ENCODE measurements at regions not wholly inside any gene's neighbourhood (a gene's known extent, or its start where the extent isn't known, plus 50 kb on each side); places are given as distances from the start of the nearest gene placed in this dataset.

DNA sequence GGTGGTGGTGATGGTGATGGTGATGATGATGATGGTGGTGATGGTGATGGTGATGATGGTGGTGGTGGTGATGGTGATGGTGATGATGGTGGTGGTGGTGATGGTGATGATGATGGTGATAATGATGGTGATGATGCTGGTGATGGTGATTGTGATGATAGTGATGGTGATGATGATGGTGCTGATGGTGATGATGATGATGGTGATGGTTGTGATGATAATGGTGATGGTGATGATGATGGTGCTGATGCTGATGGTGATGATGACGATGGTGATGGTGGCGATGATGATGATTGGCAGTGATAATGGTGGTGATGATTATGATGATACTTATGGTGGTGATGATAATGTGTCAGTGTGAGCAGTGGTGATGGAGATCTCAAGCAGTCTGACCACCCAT lies 90.8 kb upstream of the FOXF1 start:
- TF ChIP-seq, protein P1, sequence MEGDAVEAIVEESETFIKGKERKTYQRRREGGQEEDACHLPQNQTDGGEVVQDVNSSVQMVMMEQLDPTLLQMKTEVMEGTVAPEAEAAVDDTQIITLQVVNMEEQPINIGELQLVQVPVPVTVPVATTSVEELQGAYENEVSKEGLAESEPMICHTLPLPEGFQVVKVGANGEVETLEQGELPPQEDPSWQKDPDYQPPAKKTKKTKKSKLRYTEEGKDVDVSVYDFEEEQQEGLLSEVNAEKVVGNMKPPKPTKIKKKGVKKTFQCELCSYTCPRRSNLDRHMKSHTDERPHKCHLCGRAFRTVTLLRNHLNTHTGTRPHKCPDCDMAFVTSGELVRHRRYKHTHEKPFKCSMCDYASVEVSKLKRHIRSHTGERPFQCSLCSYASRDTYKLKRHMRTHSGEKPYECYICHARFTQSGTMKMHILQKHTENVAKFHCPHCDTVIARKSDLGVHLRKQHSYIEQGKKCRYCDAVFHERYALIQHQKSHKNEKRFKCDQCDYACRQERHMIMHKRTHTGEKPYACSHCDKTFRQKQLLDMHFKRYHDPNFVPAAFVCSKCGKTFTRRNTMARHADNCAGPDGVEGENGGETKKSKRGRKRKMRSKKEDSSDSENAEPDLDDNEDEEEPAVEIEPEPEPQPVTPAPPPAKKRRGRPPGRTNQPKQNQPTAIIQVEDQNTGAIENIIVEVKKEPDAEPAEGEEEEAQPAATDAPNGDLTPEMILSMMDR (IDR thresholded peaks at IDR 0.05), result no peak
- TF ChIP-seq POLR2A (IDR thresholded peaks at IDR 0.05), result no peak
- Histone ChIP-seq H3K4me1 (no peaks in the 10 kb centered on the region), H3K9me3 (no peaks in the 10 kb centered on the region), H3K27ac (no peak overlapping the region), H3K36me3 (ENCODE audit: low read depth, missing control alignments) (no peaks in the 10 kb centered on the region), H3K27me3 (no peaks in the 10 kb centered on the region), H3K4me3 (no peak overlapping the region)
- WGBS, 2 donors, result 91 to 94% methylated on average over 2 of the region's 2 CpGs
- intact Hi-C loops (cut with DNase I; ENCODE audit: low total_unique reads), result no loop called here
- no peak for DNase-seq

DNA sequence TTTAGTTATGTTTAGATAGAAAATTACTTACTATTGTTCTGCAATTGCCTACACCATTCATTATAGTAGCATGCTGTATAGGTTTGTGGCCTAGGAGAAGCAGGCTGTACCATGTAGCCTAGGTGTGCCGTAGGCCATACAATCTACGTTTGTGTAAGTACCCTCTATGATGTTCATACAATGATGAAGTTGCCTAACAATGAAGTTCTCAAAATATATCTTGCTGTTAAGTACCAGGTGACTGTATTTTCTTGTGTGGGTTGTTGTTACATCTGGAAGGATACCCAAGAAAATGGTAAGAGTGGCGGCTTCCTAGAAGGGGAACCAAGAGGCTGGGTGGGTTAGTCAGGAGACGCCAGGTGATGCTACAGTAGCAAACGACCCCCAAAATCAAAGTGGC lies 88.3 kb upstream of the FOXF1 start:
- WGBS, 2 donors, result 88% methylated on average over 5 of the region's 5 CpGs
- Histone ChIP-seq H3K4me1 (no peaks in the 10 kb centered on the region), H3K9me3 (no peaks in the 10 kb centered on the region), H3K27ac (no peak overlapping the region), H3K4me3 (no peak overlapping the region), H3K27me3 (no peaks in the 10 kb centered on the region), H3K36me3 (ENCODE audit: low read depth, missing control alignments) (no peaks in the 10 kb centered on the region)
- intact Hi-C loops (cut with DNase I; ENCODE audit: low total_unique reads), result no loop called here
- TF ChIP-seq, protein P1 (IDR thresholded peaks at IDR 0.05), result no peak
- TF ChIP-seq POLR2A (IDR thresholded peaks at IDR 0.05), result no peak
- no peak for DNase-seq

DNA sequence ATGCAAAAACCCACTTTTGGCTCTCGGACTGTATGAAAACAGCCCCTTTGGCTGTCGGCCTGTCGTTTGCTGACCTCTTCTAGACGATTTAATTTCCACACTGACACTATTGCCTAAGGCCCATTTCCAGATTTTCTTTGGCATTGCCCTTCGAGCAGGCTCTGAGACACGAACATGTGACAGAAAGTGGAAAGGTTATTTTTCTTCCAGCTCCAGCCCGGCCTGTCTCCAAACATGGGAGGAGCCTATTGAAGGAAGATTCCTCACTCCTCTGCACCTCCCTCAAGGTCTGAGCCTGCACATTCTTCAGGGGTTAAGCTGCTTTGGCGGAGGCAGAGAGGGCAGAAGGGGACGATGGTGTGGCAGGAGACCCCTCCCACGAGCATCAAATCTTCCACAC lies 85.9 kb upstream of the FOXF1 start:
- H3K4me3 ChIP-seq, result no peak overlapping the region
- no peak for DNase-seq
- no peaks in the 10 kb centered on the region for H3K36me3 ChIP-seq (ENCODE audit: low read depth, missing control alignments)
- H3K4me1 ChIP-seq, result no peaks in the 10 kb centered on the region
- TF ChIP-seq POLR2A (IDR thresholded peaks at IDR 0.05), result no peak
- TF ChIP-seq, protein P1 (IDR thresholded peaks at IDR 0.05), result no peak
- WGBS, 2 donors, result 52% methylated on average over 10 of the region's 10 CpGs
- H3K27me3 ChIP-seq, result no peaks in the 10 kb centered on the region
- no peak overlapping the region for H3K27ac ChIP-seq
- H3K9me3 ChIP-seq, result no peaks in the 10 kb centered on the region
- intact Hi-C loops (cut with DNase I; ENCODE audit: low total_unique reads), result no loop called here

DNA sequence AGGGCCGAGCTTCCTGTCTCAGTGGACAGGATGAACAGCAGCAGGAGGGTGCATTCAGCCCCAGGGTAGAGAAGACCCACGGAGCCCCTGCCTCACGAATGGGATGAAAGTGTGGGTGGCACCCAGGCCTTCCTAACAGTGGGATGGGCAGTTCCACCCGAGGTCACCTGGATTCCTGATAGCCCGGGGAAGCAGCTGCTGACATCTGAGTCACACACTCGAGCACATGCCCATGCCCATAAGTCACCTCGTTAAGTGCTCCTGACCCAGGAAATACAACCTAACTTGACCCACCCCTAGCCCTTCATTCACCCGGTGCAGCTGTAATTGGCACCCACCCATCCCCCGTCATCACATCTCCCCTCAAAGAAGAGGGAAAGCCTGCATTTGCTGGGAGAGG lies 85.3 kb upstream of the FOXF1 start:
- TF ChIP-seq POLR2A (IDR thresholded peaks at IDR 0.05), result no peak
- TF ChIP-seq, protein P1 (IDR thresholded peaks at IDR 0.05), result no peak
- Histone ChIP-seq H3K36me3 (ENCODE audit: low read depth, missing control alignments) (no peaks in the 10 kb centered on the region), H3K27ac (no peak overlapping the region), H3K4me1 (no peaks in the 10 kb centered on the region), H3K27me3 (no peaks in the 10 kb centered on the region), H3K4me3 (no peak overlapping the region), H3K9me3 (no peaks in the 10 kb centered on the region)
- intact Hi-C loops (cut with DNase I; ENCODE audit: low total_unique reads), result no loop called here
- 60 to 75% methylated on average over 7 to 9 of the region's 9 CpGs for WGBS, 2 donors
- no peak for DNase-seq

DNA sequence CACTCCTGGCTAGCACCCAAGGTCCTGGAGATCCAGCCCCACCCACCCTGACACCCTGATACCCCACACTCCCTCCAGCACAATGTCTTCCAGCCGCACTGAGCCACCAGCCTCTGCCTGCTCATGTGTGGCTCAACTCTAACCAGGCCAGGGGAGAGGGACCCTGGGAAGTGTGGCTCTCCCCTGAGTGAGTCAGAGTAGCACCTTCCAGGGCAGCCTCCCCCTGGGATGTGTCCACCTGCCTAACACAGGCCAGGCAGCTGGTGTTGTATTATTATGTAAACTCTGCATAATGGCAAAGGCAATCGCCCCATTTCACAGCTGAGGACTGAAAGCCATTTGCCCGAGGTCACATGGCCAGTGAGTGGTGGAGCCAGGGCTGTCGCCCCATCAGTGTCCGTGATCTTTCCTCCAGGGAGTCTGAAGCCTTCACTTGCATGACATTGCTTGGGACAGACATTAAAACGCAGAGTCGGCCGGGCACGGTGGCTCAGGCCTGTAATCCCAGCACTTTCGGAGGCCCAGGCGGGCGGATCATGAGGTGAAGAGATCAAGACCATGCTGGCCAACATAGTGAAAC lies 84.2 kb upstream of the FOXF1 start:
- intact Hi-C loops (cut with DNase I; ENCODE audit: low total_unique reads), result no loop called here
- no peak overlapping the region for H3K4me3 ChIP-seq
- no peaks in the 10 kb centered on the region for H3K36me3 ChIP-seq (ENCODE audit: low read depth, missing control alignments)
- no peak overlapping the region for H3K27ac ChIP-seq
- no peaks in the 10 kb centered on the region for H3K27me3 ChIP-seq
- H3K4me1 ChIP-seq, result no peaks in the 10 kb centered on the region
- no peak for DNase-seq
- TF ChIP-seq POLR2A (IDR thresholded peaks at IDR 0.05), result no peak
- TF ChIP-seq, protein P1 (IDR thresholded peaks at IDR 0.05), result no peak
- H3K9me3 ChIP-seq, result no peaks in the 10 kb centered on the region
- WGBS, 2 donors, result 87 to 91% methylated on average over 11 to 12 of the region's 12 CpGs

Data from testis (tissue), 2 donors.